Endothelial cell of umbilical vein (primary cell): ENCODE measurements at regions not wholly inside any gene's neighbourhood (a gene's known extent, or its start where the extent isn't known, plus 50 kb on each side); places are given as distances from the start of the nearest gene placed in this dataset.

Experiments
- BruUV-seq: library from RNA; stranded (reverse); fragments of 400-500 nt; replicated peaks from 2 replicates; lab custom pipeline; 2021; lab: Mats Ljungman, UMichigan
- CTCF ChIA-PET: fragments of 300-600, 350-600 bp; sonication (Branson Sonifier 250); formaldehyde crosslinking; loops from one replicate; lab custom pipeline; 2021; ENCODE audit warnings: antibody characterized with exemption, inconsistent platforms; lab: Charles Lee
- POLR2A ChIA-PET: fragments of 300-600, 350-600 bp; sonication (Branson Sonifier 250); formaldehyde crosslinking; loops from one replicate; lab custom pipeline; 2021; ENCODE audit warnings: antibody characterized with exemption, inconsistent platforms; lab: Charles Lee
- DNase-seq: peaks from one replicate; pipeline ENCODE4 v3.0.0-alpha.2; 2011; ENCODE audit warnings: low read depth, low spot score
- FAIRE-seq: peaks from 2 replicates; lab custom pipeline; 2011; peaks lifted over from hg19 to GRCh38; lab: Jason Lieb, UNC
- H2AFZ ChIP-seq: 2 replicates; pipeline ENCODE4 v1.6.0; 2012; ENCODE audit warnings: low read depth, low read length, control low read depth, inconsistent platforms
- H3K27ac ChIP-seq: 2 replicates; pipeline ENCODE4 v1.5.1; 2011; ENCODE audit warnings: low read depth, mild to moderate bottlenecking, control low read depth, low read length, moderate library complexity; ENCODE audit not compliant: insufficient read depth
- H3K27me3 ChIP-seq, 2 experiments: 2 replicates each; pipeline versions ENCODE4 v1.6.0 to v1.6.1; 2011; ENCODE audit warnings: low read length in 2 of 2, mixed read lengths in 1 of 2; ENCODE audit not compliant: control insufficient read depth in 2 of 2, insufficient read depth in 2 of 2
- H3K36me3 ChIP-seq, 2 experiments: 2 replicates in 1 of 2; 3 replicates in 1 of 2; pipeline ENCODE4 v1.5.1; 2011; ENCODE audit warnings: low read length in 2 of 2, mild to moderate bottlenecking in 1 of 2, moderate library complexity in 1 of 2; ENCODE audit not compliant: control insufficient read depth in 2 of 2, insufficient read depth in 2 of 2; ENCODE audit errors: extremely low read depth in 1 of 2
- H3K4me1 ChIP-seq: 3 replicates; pipeline ENCODE4 v1.5.1; 2011; ENCODE audit warnings: mild to moderate bottlenecking, low read length; ENCODE audit not compliant: control insufficient read depth, insufficient read depth; ENCODE audit errors: extremely low read depth
- H3K4me2 ChIP-seq: 2 replicates; pipeline ENCODE4 v1.6.1; 2011; ENCODE audit warnings: low read length, control low read depth, mixed read lengths; ENCODE audit not compliant: insufficient read depth
- H3K4me3 ChIP-seq, 3 experiments: fragments of 200-600 bp in 1 of 3; sonication (generic), shearing (Covaris generic) in 1 of 3; replicated peaks in 1 of 3; 2 replicates each; pipeline ENCODE4 v1.5.1; 2011 to 2016; ENCODE audit warnings: control low read depth in 3 of 3, low read length in 3 of 3, mild to moderate bottlenecking in 2 of 3, inconsistent platforms in 1 of 3, low read depth in 1 of 3, moderate library complexity in 1 of 3; ENCODE audit not compliant: insufficient read depth in 1 of 3
- H3K79me2 ChIP-seq: 2 replicates; pipeline ENCODE4 v1.6.0; 2012; ENCODE audit warnings: low read length, inconsistent platforms; ENCODE audit not compliant: control insufficient read depth, insufficient read depth
- H3K9ac ChIP-seq: replicated peaks from 2 replicates; pipeline ENCODE3; 2011; ENCODE audit warnings: low read length, control low read depth; ENCODE audit not compliant: insufficient read depth; ENCODE audit errors: extremely low read depth
- H3K9me1 ChIP-seq: replicated peaks from 3 replicates; pipeline ENCODE4 v1.6.0; 2011; ENCODE audit warnings: mild to moderate bottlenecking, low read length; ENCODE audit not compliant: control insufficient read depth, insufficient read depth; ENCODE audit errors: extremely low read depth
- H3K9me3 ChIP-seq: replicated peaks from 2 replicates; pipeline ENCODE4 v1.5.1; 2012; ENCODE audit warnings: low read length, inconsistent platforms; ENCODE audit not compliant: control insufficient read depth, insufficient read depth
- H4K20me1 ChIP-seq: replicated peaks from 2 replicates; pipeline ENCODE3; 2011; ENCODE audit warnings: mild to moderate bottlenecking, low read length; ENCODE audit not compliant: control insufficient read depth, insufficient read depth; ENCODE audit errors: extremely low read depth
- EZH2 ChIP-seq: IDR thresholded peaks from 2 replicates; pipeline ENCODE4 v1.6.1; 2012; ENCODE audit warnings: borderline replicate concordance, low read depth, mild to moderate bottlenecking, moderate library complexity, low read length, inconsistent platforms; ENCODE audit not compliant: severe bottlenecking
- FOS ChIP-seq: IDR thresholded peaks from 2 replicates; pipeline ENCODE4 v1.6.1; 2011; ENCODE audit warnings: mild to moderate bottlenecking, low read length, moderate library complexity, borderline replicate concordance; ENCODE audit not compliant: insufficient read depth
- GATA2 ChIP-seq: IDR thresholded peaks from 2 replicates; pipeline ENCODE4 v1.7.0; 2011; ENCODE audit warnings: low read depth, mild to moderate bottlenecking, moderate library complexity, mixed read lengths, low read length; ENCODE audit not compliant: insufficient read length, insufficient read depth
- JUN ChIP-seq: IDR thresholded peaks from 2 replicates; pipeline ENCODE4 v1.6.1; 2011; ENCODE audit warnings: borderline replicate concordance, low read depth; ENCODE audit not compliant: insufficient read length, insufficient read depth
- MYC ChIP-seq: IDR thresholded peaks from one replicate; pipeline ENCODE4 v1.6.1; 2011; ENCODE audit warnings: mild to moderate bottlenecking, low read depth, low read length
- POLR2A ChIP-seq: IDR thresholded peaks from 2 replicates; pipeline ENCODE4 v1.6.1; 2012; ENCODE audit warnings: low read depth, mild to moderate bottlenecking, control low read depth, low read length
- POLR2AphosphoS5 ChIP-seq: IDR thresholded peaks from 2 replicates; pipeline ENCODE4 v1.6.1; 2012; ENCODE audit warnings: low read depth, mild to moderate bottlenecking, control low read depth, low read length, moderate library complexity; ENCODE audit not compliant: insufficient read depth
- dilution Hi-C: fragments of 300-500 bp; cut with MboI; formaldehyde crosslinking; loops from one replicate; pipeline ENCODE4 v1.15.0; 2019; ENCODE audit warnings: low sequenced_read_pairs; ENCODE audit not compliant: extremely low pct_ligation_motif_present
- intact Hi-C: fragments of 100-400 bp; cut with micrococcal nuclease; formaldehyde crosslinking; loops from one replicate; pipeline ENCODE4 v1.10.0; 2022
- TF ChIP-seq, protein P1 (sequence below), 2 donors: IDR thresholded peaks; 1 replicate in 1 of 2; 2 replicates in 1 of 2; pipeline ENCODE4 v1.5.1; 2011; ENCODE audit warnings: low read length in 2 of 2, mild to moderate bottlenecking in 2 of 2, moderate library complexity in 2 of 2, control low read depth in 1 of 2, inconsistent platforms in 1 of 2, low read depth in 1 of 2; ENCODE audit not compliant: insufficient read depth in 1 of 2; ENCODE audit errors: extremely low read depth in 1 of 2
- TF ChIP-seq, protein P2 (sequence below): IDR thresholded peaks from 2 replicates; pipeline ENCODE4 v1.6.1; 2011; ENCODE audit not compliant: insufficient read depth, insufficient read length

- Histone ChIP-seq H3K9ac (no peak overlapping the region), H3K4me3 (no peak overlapping the region), H3K27me3 (no peaks in the 10 kb centered on the region), H3K4me2 (no peak overlapping the region), H3K9me1 (no peaks in the 10 kb centered on the region), H2AFZ (no peak overlapping the region), H3K79me2 (no peaks in the 10 kb centered on the region), H3K27ac (no peak overlapping the region), H3K36me3 (no peaks in the 10 kb centered on the region), H3K4me1 (no peaks in the 10 kb centered on the region), H4K20me1 (no peaks in the 10 kb centered on the region), H3K9me3 (no peaks in the 10 kb centered on the region)
- no TSS peak for BruUV-seq
- DNase-seq, result no peak
- ChIA-PET POLR2A (no interaction called here), CTCF (no interaction called here)
- intact Hi-C loops, result no loop called here
- dilution Hi-C loops, result no loop called here
- TF ChIP-seq JUN (no peak), GATA2 (no peak), FOS (no peak), MYC (no peak), POLR2AphosphoS5 (no peak), POLR2A (no peak), EZH2 (no peak)
- TF ChIP-seq, protein P1, sequence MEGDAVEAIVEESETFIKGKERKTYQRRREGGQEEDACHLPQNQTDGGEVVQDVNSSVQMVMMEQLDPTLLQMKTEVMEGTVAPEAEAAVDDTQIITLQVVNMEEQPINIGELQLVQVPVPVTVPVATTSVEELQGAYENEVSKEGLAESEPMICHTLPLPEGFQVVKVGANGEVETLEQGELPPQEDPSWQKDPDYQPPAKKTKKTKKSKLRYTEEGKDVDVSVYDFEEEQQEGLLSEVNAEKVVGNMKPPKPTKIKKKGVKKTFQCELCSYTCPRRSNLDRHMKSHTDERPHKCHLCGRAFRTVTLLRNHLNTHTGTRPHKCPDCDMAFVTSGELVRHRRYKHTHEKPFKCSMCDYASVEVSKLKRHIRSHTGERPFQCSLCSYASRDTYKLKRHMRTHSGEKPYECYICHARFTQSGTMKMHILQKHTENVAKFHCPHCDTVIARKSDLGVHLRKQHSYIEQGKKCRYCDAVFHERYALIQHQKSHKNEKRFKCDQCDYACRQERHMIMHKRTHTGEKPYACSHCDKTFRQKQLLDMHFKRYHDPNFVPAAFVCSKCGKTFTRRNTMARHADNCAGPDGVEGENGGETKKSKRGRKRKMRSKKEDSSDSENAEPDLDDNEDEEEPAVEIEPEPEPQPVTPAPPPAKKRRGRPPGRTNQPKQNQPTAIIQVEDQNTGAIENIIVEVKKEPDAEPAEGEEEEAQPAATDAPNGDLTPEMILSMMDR (IDR thresholded peaks at IDR 0.05; ENCODE audit: extremely low read depth in 1 of 2, insufficient read depth in 1 of 2, low read depth in 1 of 2, low read length in 2 of 2), result no peak
- TF ChIP-seq, protein P2, sequence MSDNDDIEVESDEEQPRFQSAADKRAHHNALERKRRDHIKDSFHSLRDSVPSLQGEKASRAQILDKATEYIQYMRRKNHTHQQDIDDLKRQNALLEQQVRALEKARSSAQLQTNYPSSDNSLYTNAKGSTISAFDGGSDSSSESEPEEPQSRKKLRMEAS, result no peak
- no peak for FAIRE-seq
Observed at GRCh38 chr20:52893498-52893897, 78.7 kb upstream of the TSHZ2 start.
